IPS DF 6.9 (cell line): ENCODE measurements at regions not wholly inside any gene's neighbourhood (a gene's known extent, or its start where the extent isn't known, plus 50 kb on each side); places are given as distances from the start of the nearest gene placed in this dataset.

Source experiments
- DNase-seq: peaks from one replicate; pipeline ENCODE4 v3.0.0-alpha.2; 2013; ENCODE audit warnings: low read depth, low spot score
- H3K27ac ChIP-seq: one replicate; pipeline ENCODE4 v1.5.1; 2013; ENCODE audit warnings: low read length, control low read depth
- H3K27me3 ChIP-seq: 2 replicates; pipeline ENCODE4 v1.6.1; 2013; ENCODE audit warnings: mild to moderate bottlenecking, low read length; ENCODE audit not compliant: control insufficient read depth, insufficient read depth
- H3K36me3 ChIP-seq: 2 replicates; pipeline ENCODE4 v1.6.1; 2013; ENCODE audit warnings: low read length; ENCODE audit not compliant: control insufficient read depth, insufficient read depth
- H3K4me1 ChIP-seq: 2 replicates; pipeline ENCODE4 v1.6.1; 2013; ENCODE audit warnings: low read length; ENCODE audit not compliant: control insufficient read depth, insufficient read depth
- H3K4me3 ChIP-seq: 2 replicates; pipeline ENCODE4 v1.5.1; 2013; ENCODE audit warnings: mild to moderate bottlenecking, low read length
- H3K9me3 ChIP-seq: 2 replicates; pipeline ENCODE4 v1.6.1; 2013; ENCODE audit warnings: low read length, inconsistent platforms; ENCODE audit not compliant: control insufficient read depth, insufficient read depth
- WGBS: extraction: QIAGEN DNeasy Blood & Tissue Kit; methylation state at CpG from one replicate; pipeline ENCODE4 v1.1.7; 2013; ENCODE audit warnings: mixed read lengths, missing lambda C conversion rate; ENCODE audit not compliant: insufficient read length, insufficient coverage; 5-methylcytosine and 5-hydroxymethylcytosine counted together

DNA sequence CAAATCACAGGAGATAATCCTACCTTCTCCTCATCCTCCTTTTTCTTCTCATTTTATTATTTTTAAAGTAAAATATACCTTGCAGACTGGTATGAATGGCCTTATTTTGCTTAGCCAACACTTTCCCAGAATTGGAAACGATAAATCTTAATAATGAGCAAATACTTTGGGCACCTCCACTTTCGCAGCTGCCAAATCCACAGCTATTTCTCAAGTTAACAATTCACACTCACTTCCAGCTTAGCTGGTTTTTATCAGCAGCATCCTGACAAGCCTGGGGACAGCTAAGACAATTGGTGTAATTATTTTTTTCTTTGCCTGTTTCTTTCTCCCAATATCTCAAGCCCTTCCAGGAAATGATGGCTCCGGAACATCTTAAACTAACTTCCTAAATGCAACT is 867.5 kb upstream of the TMEM132C start:
- DNase-seq, result no peak
- Histone ChIP-seq H3K27me3 (no peaks in the 10 kb centered on the region), H3K4me1 (no peaks in the 10 kb centered on the region), H3K4me3 (no peak overlapping the region), H3K36me3 (no peaks in the 10 kb centered on the region), H3K9me3 (no peaks in the 10 kb centered on the region; the same call in 1 of the 2 replicates), H3K27ac (no peak overlapping the region)
- no CpG with 5 or more reads among the region's 3 CpGs for whole genome bisulfite sequencing

DNA sequence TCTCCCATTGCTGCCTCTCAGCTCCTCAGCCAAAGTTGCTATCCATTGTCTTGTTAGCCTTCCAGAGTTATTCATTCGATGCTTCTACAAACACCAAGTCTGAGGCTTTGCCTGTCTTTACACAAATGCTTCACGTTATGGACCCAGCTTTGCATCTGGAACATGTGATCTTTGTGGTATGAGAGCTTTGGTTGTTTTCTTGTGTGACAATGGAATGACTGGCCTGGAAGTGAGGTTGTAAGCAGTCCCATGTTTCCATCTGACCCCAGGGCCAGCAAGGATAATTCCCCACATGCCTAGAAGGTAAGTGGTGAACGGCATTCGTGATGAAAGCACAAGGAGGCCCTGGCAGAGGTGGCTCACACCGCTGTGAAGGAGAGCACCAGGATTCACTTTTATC is 866.7 kb upstream of the TMEM132C start:
- H3K36me3 ChIP-seq, result no peaks in the 10 kb centered on the region
- no peak overlapping the region for H3K4me3 ChIP-seq
- H3K9me3 ChIP-seq, result no peaks in the 10 kb centered on the region; the same call in 1 of the 2 replicates
- H3K27ac ChIP-seq, result no peak overlapping the region
- H3K4me1 ChIP-seq, result no peaks in the 10 kb centered on the region
- no peak for DNase-seq
- no peaks in the 10 kb centered on the region for H3K27me3 ChIP-seq
- no CpG with 5 or more reads among the region's 5 CpGs for WGBS

DNA sequence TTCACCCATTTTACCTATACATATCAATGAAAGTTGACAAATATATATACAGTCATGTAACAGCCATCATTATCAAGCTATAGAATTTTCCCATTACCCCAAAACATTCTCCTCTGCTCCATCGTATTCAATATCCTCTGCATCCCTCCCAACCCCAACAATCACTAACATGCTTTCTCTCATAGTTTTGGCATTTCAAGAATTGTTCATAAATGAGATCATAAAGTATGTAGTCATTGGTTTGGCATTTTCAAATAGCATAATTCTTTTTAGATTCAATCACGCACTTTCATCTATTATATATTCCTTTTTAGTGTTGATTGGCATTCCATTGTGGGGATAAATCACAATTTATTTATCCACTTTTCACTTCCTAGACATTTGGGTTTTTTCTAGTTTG is 866.0 kb upstream of the TMEM132C start:
- no peaks in the 10 kb centered on the region for H3K36me3 ChIP-seq
- no peak overlapping the region for H3K4me3 ChIP-seq
- H3K9me3 ChIP-seq, result no peaks in the 10 kb centered on the region; the same call in 1 of the 2 replicates
- no peaks in the 10 kb centered on the region for H3K4me1 ChIP-seq
- DNase-seq, result no peak
- no peak overlapping the region for H3K27ac ChIP-seq
- no peaks in the 10 kb centered on the region for H3K27me3 ChIP-seq
- WGBS, result no CpG with 5 or more reads among the region's 2 CpGs

DNA sequence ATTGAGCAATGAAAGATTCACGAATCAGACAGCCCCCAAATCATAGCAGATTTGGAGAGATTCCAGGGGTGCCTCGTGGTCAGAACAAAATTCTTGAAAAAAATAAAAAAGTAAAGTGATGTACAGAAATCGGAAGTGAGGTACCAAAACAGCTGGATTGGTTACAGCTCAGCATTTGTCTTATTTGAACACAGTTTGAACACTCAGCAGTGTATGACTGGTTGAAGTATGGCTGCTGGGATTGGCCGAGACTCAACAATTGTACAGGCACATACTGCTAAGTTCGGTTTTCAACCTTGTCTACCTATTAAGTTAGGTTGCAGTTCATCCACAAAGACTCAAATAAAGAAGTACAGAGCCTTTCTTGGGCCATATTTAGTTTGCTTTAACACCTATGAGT is 865.4 kb upstream of the TMEM132C start:
- no peaks in the 10 kb centered on the region for H3K36me3 ChIP-seq
- H3K4me1 ChIP-seq, result no peaks in the 10 kb centered on the region
- H3K9me3 ChIP-seq, result peaks cover 3% of the 10 kb centered on the region; the same call in 1 of the 2 replicates
- no peak overlapping the region for H3K4me3 ChIP-seq
- no peaks in the 10 kb centered on the region for H3K27me3 ChIP-seq
- no CpG with 5 or more reads among the region's 5 CpGs for WGBS
- no peak for DNase-seq
- H3K27ac ChIP-seq, result no peak overlapping the region

DNA sequence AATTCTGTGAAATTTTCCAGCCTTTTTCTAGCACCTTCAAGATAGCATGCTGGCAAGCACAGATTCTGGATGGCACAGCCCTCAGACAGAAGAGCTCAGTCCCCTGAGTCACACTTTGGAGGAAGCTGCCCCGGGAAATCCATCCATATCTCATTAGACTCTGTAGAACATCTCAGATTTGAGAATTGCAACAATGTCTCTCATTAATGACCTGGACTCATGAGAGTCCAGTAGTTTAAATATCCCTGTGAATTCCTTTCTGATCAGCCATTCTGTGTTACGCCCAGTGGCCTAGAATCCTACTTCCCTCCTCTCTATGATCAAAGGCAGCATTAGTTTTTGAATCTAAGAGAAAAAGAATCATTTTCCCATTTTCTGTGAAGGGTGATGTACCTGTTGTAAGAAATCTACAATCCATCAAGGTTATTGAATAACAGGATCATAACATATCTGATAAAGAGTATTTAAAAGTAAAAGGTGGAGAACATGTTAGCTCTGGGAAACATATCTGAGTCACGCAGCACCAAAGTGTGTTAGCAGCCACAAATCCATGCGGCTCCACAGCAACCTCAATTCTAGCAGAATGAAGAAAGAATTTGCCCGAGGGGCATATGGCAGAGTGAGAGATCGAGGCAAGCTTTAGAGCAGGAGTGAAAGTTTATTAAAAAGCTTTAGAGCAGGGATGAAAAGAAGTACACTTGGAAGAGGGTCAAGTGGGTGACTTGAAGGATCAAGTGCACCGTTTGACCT is 855.6 kb upstream of the TMEM132C start:
- Histone ChIP-seq H3K4me1 (no peaks in the 10 kb centered on the region; the same call in 1 of the 2 replicates), H3K27me3 (no peaks in the 10 kb centered on the region), H3K27ac (no peak overlapping the region), H3K36me3 (no peaks in the 10 kb centered on the region), H3K4me3 (no peak overlapping the region), H3K9me3 (peaks cover under 1% of the 10 kb centered on the region; the same call in 1 of the 2 replicates)
- no CpG with 5 or more reads among the region's 7 CpGs for WGBS
- no peak for DNase-seq

DNA sequence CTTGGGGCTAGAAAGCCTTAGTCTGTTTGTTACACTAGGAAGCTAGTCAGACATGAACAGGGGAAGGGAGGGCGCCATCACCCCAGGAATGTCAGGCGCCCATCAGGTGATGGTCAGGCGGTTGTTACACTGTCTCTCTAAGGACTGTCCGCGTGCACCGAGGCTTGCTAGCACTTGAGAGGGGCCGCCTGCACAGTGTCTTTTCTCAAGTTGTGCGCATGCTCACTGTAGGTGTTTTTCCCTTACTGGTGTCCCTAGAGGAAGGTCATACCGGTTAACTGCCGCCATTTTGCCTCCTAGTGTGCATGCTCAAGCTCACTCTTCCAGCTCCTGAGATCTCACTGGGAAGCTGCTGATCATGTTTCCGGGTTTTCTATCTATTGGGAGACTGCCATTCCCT is 855.0 kb upstream of the TMEM132C start:
- no CpG with 5 or more reads among the region's 11 CpGs for whole genome bisulfite sequencing
- Histone ChIP-seq H3K27me3 (no peaks in the 10 kb centered on the region), H3K4me3 (no peak overlapping the region), H3K27ac (no peak overlapping the region), H3K36me3 (no peaks in the 10 kb centered on the region), H3K4me1 (no peaks in the 10 kb centered on the region; the same call in 1 of the 2 replicates), H3K9me3 (no peaks in the 10 kb centered on the region; the same call in 1 of the 2 replicates)
- DNase-seq, result no peak

DNA sequence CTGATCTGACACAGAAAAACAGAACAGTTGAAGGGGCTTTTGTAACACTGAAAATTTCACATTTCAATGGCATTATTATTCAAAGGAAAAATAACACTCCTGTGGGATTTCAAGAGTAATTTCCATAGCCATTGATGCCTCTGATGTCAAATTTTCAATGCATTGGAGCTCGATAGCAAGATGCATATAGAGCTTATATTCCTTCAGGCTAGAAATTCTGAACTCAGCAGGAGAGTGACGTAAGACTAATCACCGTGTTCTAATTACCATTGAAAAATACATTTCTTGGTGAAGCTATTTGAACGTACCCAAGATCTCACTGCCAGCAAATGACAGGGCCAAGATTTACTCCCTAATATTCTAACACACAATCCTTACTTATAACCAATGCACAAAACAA is 854.1 kb upstream of the TMEM132C start:
- no CpG with 5 or more reads among the region's 4 CpGs for WGBS
- Histone ChIP-seq H3K27me3 (no peaks in the 10 kb centered on the region), H3K4me3 (no peak overlapping the region), H3K9me3 (no peaks in the 10 kb centered on the region; the same call in 1 of the 2 replicates), H3K36me3 (no peaks in the 10 kb centered on the region), H3K27ac (no peak overlapping the region), H3K4me1 (no peaks in the 10 kb centered on the region; the same call in 1 of the 2 replicates)
- DNase-seq, result no peak

DNA sequence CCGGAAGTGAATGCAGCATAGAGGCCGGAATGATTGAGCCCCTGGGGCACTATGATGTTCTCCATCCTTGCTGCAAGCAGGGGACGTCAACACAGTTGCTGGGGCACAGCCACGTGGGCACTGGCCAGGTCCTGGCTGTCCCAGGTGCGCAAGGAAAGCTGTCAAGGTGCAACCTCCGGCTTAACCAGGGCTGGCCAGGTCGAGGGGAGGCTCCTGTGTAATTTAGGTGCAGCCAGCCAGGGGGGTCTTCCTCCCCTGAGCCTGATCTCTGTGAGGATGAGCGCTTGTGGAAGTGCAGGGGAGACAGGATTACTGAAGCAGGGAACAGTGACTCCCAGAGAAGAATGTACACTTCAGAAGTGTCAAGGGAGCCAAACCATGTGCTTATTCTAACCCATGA is 852.8 kb upstream of the TMEM132C start:
- no peak for DNase-seq
- Histone ChIP-seq H3K4me3 (no peak overlapping the region), H3K4me1 (no peaks in the 10 kb centered on the region; the same call in 1 of the 2 replicates), H3K9me3 (no peaks in the 10 kb centered on the region; the same call in 1 of the 2 replicates), H3K36me3 (no peaks in the 10 kb centered on the region), H3K27ac (no peak overlapping the region), H3K27me3 (no peaks in the 10 kb centered on the region)
- no CpG with 5 or more reads among the region's 8 CpGs for WGBS

DNA sequence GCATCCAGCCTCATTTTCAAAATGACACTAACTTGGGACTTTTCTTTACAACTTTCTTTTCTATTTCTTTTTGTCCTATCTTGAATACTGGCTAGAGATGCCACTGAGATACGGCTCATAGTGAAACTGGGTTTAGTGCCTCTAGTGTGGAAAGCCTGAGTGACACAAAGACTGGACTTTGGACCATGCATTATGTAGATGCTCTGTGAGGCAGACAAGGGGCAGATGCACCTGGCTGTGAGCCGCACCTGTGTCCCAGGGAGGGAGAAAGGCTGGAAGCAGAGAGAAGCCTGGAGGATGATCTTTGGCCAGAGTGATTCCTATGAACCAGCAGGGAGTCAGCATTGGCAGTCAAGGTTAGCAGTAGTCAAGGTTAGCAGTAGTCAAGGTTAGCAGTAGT is 852.3 kb upstream of the TMEM132C start:
- Histone ChIP-seq H3K4me3 (no peak overlapping the region), H3K27me3 (no peaks in the 10 kb centered on the region), H3K36me3 (no peaks in the 10 kb centered on the region), H3K4me1 (no peaks in the 10 kb centered on the region; the same call in 1 of the 2 replicates), H3K9me3 (no peaks in the 10 kb centered on the region; the same call in 1 of the 2 replicates), H3K27ac (no peak overlapping the region)
- WGBS, result no CpG with 5 or more reads among the region's 2 CpGs
- DNase-seq, result no peak

DNA sequence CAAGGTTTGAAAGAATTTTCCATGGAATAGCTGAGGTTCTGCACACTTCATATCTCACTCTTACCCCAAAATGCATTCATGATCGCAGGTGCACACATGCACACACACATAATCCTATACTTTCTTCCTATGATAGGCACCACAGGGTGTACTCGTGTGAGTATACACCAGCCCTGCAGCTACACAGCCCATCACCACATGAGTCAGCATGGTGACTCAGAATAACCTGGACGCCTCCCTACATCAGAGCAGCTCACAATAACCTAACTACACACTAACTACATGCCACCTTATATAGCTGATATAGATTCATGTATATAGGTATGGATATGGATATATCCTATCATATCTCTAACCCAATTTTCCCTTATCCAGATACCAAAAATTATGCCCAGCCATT is 850.2 kb upstream of the TMEM132C start:
- Histone ChIP-seq H3K4me3 (no peak overlapping the region), H3K27me3 (no peaks in the 10 kb centered on the region), H3K9me3 (peaks cover 2% of the 10 kb centered on the region; the same call in 1 of the 2 replicates), H3K36me3 (no peaks in the 10 kb centered on the region), H3K4me1 (no peaks in the 10 kb centered on the region; the same call in 1 of the 2 replicates), H3K27ac (no peak overlapping the region)
- no peak for DNase-seq
- no CpG with 5 or more reads among the region's 3 CpGs for WGBS

DNA sequence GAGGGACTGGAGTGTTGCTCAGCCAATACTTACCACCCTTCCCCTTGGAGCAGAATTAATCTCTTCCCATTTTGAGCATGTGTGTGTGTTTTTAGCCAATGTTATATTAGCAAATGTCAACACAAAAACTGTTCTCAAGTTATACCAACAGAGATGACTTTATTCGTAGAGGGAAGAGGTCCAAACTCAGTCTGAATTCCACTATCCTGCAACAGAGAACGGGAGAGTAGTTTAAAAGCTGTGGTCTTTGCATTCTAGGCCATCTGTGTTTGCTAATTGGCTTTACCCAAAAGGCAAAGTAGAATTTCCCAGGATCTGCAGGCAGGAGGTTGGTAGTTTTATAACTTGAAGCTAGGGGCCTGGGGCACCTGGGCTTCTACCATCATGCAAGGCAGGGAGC is 847.9 kb upstream of the TMEM132C start:
- H3K4me3 ChIP-seq, result no peak overlapping the region
- H3K9me3 ChIP-seq, result peaks cover 2% of the 10 kb centered on the region; the same call in 1 of the 2 replicates
- no CpG with 5 or more reads among the region's 2 CpGs for WGBS
- no peaks in the 10 kb centered on the region for H3K36me3 ChIP-seq
- H3K27me3 ChIP-seq, result no peaks in the 10 kb centered on the region
- H3K4me1 ChIP-seq, result no peaks in the 10 kb centered on the region; the same call in 1 of the 2 replicates
- DNase-seq, result no peak
- no peak overlapping the region for H3K27ac ChIP-seq
